ENCODE measurements at regions not wholly inside any gene's neighbourhood (a gene's known extent, or its start where the extent isn't known, plus 50 kb on each side); places are given as distances from the start of the nearest gene placed in this dataset.

- CTCF ChIA-PET = no interaction called here
- POLR2A ChIA-PET = no interaction called here
- no peak for TF ChIP-seq AEBP2 (tag by site-specific recombination; IDR thresholded peaks at IDR 0.05; ENCODE audit: borderline replicate concordance)
- TF ChIP-seq ZNF114 (tag by site-specific recombination; IDR thresholded peaks at IDR 0.05) = no peak
- TF ChIP-seq ZSCAN30 (tag by site-specific recombination; IDR thresholded peaks at IDR 0.05) = no peak
- no peak for TF ChIP-seq PRDM2 (tag by site-specific recombination; IDR thresholded peaks at IDR 0.05; ENCODE audit: borderline replicate concordance)
- no peak for TF ChIP-seq ZSCAN4 (tag by site-specific recombination; IDR thresholded peaks at IDR 0.05)
- no peak for TF ChIP-seq ZNF426 (tag by site-specific recombination; IDR thresholded peaks at IDR 0.05)
- no peak for TF ChIP-seq ZNF214 (tag by site-specific recombination; IDR thresholded peaks at IDR 0.05; ENCODE audit: borderline replicate concordance)
- TF ChIP-seq ZNF48 (tag by site-specific recombination; IDR thresholded peaks at IDR 0.05) = no peak
- no peak for TF ChIP-seq ZNF664 (tag by site-specific recombination; IDR thresholded peaks at IDR 0.05)
- TF ChIP-seq ZNF473 (tag by site-specific recombination; IDR thresholded peaks at IDR 0.05) = no peak
- no peak for TF ChIP-seq ZNF155 (tag by site-specific recombination; IDR thresholded peaks at IDR 0.05)
- no peak for TF ChIP-seq HOXD13 (CRISPR knock-in tag; IDR thresholded peaks at IDR 0.05; ENCODE audit: borderline replicate concordance)
- TF ChIP-seq TRIM28 (IDR thresholded peaks at IDR 0.05; ENCODE audit: borderline replicate concordance, low read length) = no peak
- no peak for TF ChIP-seq ZNF692 (tag by site-specific recombination; IDR thresholded peaks at IDR 0.05)
- TF ChIP-seq ZNF19 (tag by site-specific recombination; IDR thresholded peaks at IDR 0.05; ENCODE audit: low read depth) = no peak
- no peak for TF ChIP-seq ZNF791 (tag by site-specific recombination; IDR thresholded peaks at IDR 0.05)
- no peak for TF ChIP-seq BCL11B (tag by site-specific recombination; IDR thresholded peaks at IDR 0.05; ENCODE audit: low read depth)
- TF ChIP-seq ZNF416 (tag by site-specific recombination; IDR thresholded peaks at IDR 0.05) = no peak
- TF ChIP-seq ZNF530 (tag by site-specific recombination; IDR thresholded peaks at IDR 0.05; ENCODE audit: low read depth) = no peak
- TF ChIP-seq GLI2 (tag by site-specific recombination; IDR thresholded peaks at IDR 0.05; ENCODE audit: borderline replicate concordance, low read depth) = no peak
Measured at GRCh38 chr2:18977409-18977808, 381.0 kb downstream of the OSR1 start.

More at GRCh38 chr2:18977409-18977808, 381.0 kb downstream of the OSR1 start:
- Histone ChIP-seq H3K36me3 (ENCODE audit: control insufficient read depth in 2 of 2, insufficient read depth in 1 of 2, low read length in 2 of 2) (no peaks in the 10 kb centered on the region), H3K4me3 (ENCODE audit: low read depth, low read length) (no peak overlapping the region), H3K9me3 (ENCODE audit: control insufficient read depth, insufficient read depth, low read depth, low read length) (no peaks in the 10 kb centered on the region; the same call in 1 of the 2 replicates), H3K27ac (ENCODE audit: extremely low read depth, low read depth, low read length) (no peak overlapping the region), H3K4me1 (ENCODE audit: control insufficient read depth, insufficient read depth, low read length) (peaks cover 17% of the 10 kb centered on the region)

Measured in HEK293 (cell line).